ENCODE measurements at regions not wholly inside any gene's neighbourhood (a gene's known extent, or its start where the extent isn't known, plus 50 kb on each side); places are given as distances from the start of the nearest gene placed in this dataset.
A peak's percentile ranks its signal among the peaks of the same experiment; 100 is the strongest.

DNA sequence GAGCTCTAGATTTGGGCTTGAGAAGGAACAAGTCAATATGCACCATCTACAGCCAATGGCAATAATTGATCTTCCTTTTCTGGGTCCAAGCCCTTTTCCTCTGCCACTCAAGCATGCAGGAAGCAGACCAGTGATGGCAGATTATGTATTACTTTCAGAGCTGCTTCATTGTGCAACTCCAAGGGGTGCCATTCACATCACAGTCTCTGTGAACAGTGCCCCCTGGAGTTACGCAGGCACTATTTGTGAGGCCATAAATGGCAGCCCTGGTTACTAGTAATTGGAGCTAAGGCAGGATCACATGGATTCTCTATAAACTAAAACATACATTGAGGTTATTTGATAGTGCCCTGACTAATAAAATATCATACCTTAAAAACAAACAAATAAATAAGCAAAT lies 313.4 kb upstream of the SLC7A11 start:
- H4K91ac ChIP-seq (ENCODE audit: insufficient read depth, low read depth, low read length) = no peak overlapping the region
- no peaks in the 10 kb centered on the region for H4K20me1 ChIP-seq (ENCODE audit: insufficient read depth, low read length)
- no peak overlapping the region for H3K4me2 ChIP-seq (ENCODE audit: low read depth, low read length)
- H3K79me1 ChIP-seq (ENCODE audit: low read depth in 1 of 2, low read length in 2 of 2) = no peaks in the 10 kb centered on the region
- H2BK120ac ChIP-seq (ENCODE audit: low read depth, low read length) = no peak overlapping the region
- H4K8ac ChIP-seq (ENCODE audit: low read depth in 2 of 2, low read length in 2 of 2) = no peak overlapping the region
- no CpG with 5 or more reads among the region's 1 CpG for WGBS, 2 experiments (ENCODE audit: extremely low coverage in 2 of 2, insufficient read length in 1 of 2)
- H3K4me3 ChIP-seq (ENCODE audit: insufficient read depth, low read depth, low read length) = no peak overlapping the region
- H2AFZ ChIP-seq (replicated peaks; ENCODE audit: low read length, poor library complexity) = no peak overlapping the region
- DNase-seq = no peak
- no peak overlapping the region for H3K23ac ChIP-seq (ENCODE audit: low read depth, low read length)
- H2AK5ac ChIP-seq (ENCODE audit: low read depth, low read length) = no peak overlapping the region
- ATAC-seq (ENCODE audit: low read depth) = no peak
- H3K18ac ChIP-seq (ENCODE audit: low read depth, low read length) = no peak overlapping the region
- no peak overlapping the region for H2BK20ac ChIP-seq (ENCODE audit: low read depth, low read length)
- TF ChIP-seq MAZ (IDR thresholded peaks at IDR 0.05; ENCODE audit: borderline replicate concordance, low read depth, low read length) = no peak
- TF ChIP-seq, protein P1, sequence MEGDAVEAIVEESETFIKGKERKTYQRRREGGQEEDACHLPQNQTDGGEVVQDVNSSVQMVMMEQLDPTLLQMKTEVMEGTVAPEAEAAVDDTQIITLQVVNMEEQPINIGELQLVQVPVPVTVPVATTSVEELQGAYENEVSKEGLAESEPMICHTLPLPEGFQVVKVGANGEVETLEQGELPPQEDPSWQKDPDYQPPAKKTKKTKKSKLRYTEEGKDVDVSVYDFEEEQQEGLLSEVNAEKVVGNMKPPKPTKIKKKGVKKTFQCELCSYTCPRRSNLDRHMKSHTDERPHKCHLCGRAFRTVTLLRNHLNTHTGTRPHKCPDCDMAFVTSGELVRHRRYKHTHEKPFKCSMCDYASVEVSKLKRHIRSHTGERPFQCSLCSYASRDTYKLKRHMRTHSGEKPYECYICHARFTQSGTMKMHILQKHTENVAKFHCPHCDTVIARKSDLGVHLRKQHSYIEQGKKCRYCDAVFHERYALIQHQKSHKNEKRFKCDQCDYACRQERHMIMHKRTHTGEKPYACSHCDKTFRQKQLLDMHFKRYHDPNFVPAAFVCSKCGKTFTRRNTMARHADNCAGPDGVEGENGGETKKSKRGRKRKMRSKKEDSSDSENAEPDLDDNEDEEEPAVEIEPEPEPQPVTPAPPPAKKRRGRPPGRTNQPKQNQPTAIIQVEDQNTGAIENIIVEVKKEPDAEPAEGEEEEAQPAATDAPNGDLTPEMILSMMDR (conservative IDR thresholded peaks at IDR 0.05; ENCODE audit: low read depth, low read length) = no peak
- no peak for TF ChIP-seq NFE2L2 (IDR thresholded peaks at IDR 0.05; ENCODE audit: low read depth, low read length)
- peak; percentile 58; the same call in 1 of the 2 replicates for TF ChIP-seq CEBPB (IDR thresholded peaks at IDR 0.05; ENCODE audit: low read depth, low read length)
- TF ChIP-seq FOS (IDR thresholded peaks at IDR 0.05; ENCODE audit: low read depth, low read length) = no peak
- TF ChIP-seq RFX5 (IDR thresholded peaks at IDR 0.05; ENCODE audit: low read depth, low read length) = no peak
- TF ChIP-seq MAFK (IDR thresholded peaks at IDR 0.05; ENCODE audit: low read depth, low read length) = no peak
- H3K14ac ChIP-seq (replicated peaks; ENCODE audit: low read depth, low read length) = no peak overlapping the region
- H3K9me3 ChIP-seq (ENCODE audit: control insufficient read depth, insufficient read depth, low read length) = no peaks in the 10 kb centered on the region
- no peak overlapping the region for H3K4ac ChIP-seq (ENCODE audit: low read depth, low read length)
- no peak overlapping the region for H3K9ac ChIP-seq (ENCODE audit: low read depth, low read length)
- H3K56ac ChIP-seq (ENCODE audit: extremely low read depth, insufficient read depth, low read length) = no peak overlapping the region
- no peaks in the 10 kb centered on the region for H3K9me1 ChIP-seq (ENCODE audit: insufficient read depth, low read length)
- H2BK5ac ChIP-seq (ENCODE audit: low read depth, low read length, poor library complexity, severe bottlenecking) = no peak overlapping the region
- H2BK15ac ChIP-seq (ENCODE audit: low read depth, low read length) = no peak overlapping the region
- H3K27me3 ChIP-seq (ENCODE audit: control insufficient read depth, insufficient read depth, low read length) = no peaks in the 10 kb centered on the region
- dilution Hi-C loops (cut with HindIII; ENCODE audit: low sequenced_read_pairs, unreplicated experiment) = no loop called here
- H3K27ac ChIP-seq (ENCODE audit: insufficient read depth, low read length) = no peak overlapping the region
- in situ Hi-C loops (cut with MboI; ENCODE audit: low sequenced_read_pairs) = no loop called here
- BruUV-seq (replicated peaks) = no TSS peak
- ChIA-PET CTCF (interaction anchor here (0.7 kb wide), 1 partner anchor 45 kb away, joined by 4 read pairs; no protein-coding TSS in a partner anchor), POLR2A (ENCODE audit: unreplicated experiment) (no interaction called here)
- H3K4me1 ChIP-seq (ENCODE audit: control insufficient read depth, insufficient read depth, low read length) = no peaks in the 10 kb centered on the region
- no peaks in the 10 kb centered on the region for H3K36me3 ChIP-seq (ENCODE audit: control insufficient read depth, insufficient read depth, low read length)
- intact Hi-C loops (cut with micrococcal nuclease) = no loop called here
- no peak overlapping the region for H2AK9ac ChIP-seq (replicated peaks; ENCODE audit: low read depth, low read length, poor library complexity)
- H4K5ac ChIP-seq (ENCODE audit: low read depth, low read length) = no peak overlapping the region
